Natural killer cell (primary cell): ENCODE measurements at regions not wholly inside any gene's neighbourhood (a gene's known extent, or its start where the extent isn't known, plus 50 kb on each side); places are given as distances from the start of the nearest gene placed in this dataset.

Experiments used
- ATAC-seq, 3 donors: fragments of 150-1000 bp in 2 of 3; fragments of 200-7000 bp in 1 of 3; cut with Tn5 transposase; 1 replicate in 1 of 3; 2 replicates in 2 of 3; pipeline ENCODE4 v1.10.0; 2021; ENCODE audit warnings: mild to moderate bottlenecking in 2 of 3, moderate library complexity in 2 of 3
- DNase-seq, 2 donors: peaks; one replicate each; pipeline versions ENCODE4 v3.0.0 to v3.0.0-alpha.2; 2013 to 2021; ENCODE audit warnings: mixed read lengths in 1 of 2
- H3K27ac ChIP-seq: one replicate; pipeline ENCODE4 v1.5.1; 2013; ENCODE audit warnings: mild to moderate bottlenecking, low read length
- H3K27me3 ChIP-seq: one replicate; pipeline ENCODE4 v1.6.1; 2013; ENCODE audit warnings: low read length; ENCODE audit not compliant: control insufficient read depth, insufficient read depth
- H3K36me3 ChIP-seq: one replicate; pipeline ENCODE4 v1.6.1; 2013; ENCODE audit warnings: low read length; ENCODE audit not compliant: control insufficient read depth, insufficient read depth
- H3K4me1 ChIP-seq: one replicate; pipeline ENCODE4 v1.6.1; 2013; ENCODE audit warnings: low read length; ENCODE audit not compliant: control insufficient read depth, insufficient read depth
- H3K4me3 ChIP-seq: one replicate; pipeline ENCODE4 v1.5.1; 2013; ENCODE audit warnings: low read length
- H3K9me3 ChIP-seq: one replicate; pipeline ENCODE4 v1.6.1; 2013; ENCODE audit warnings: low read length; ENCODE audit not compliant: control insufficient read depth, insufficient read depth
- H3K27ac Mint-ChIP-seq, 2 donors: one replicate each; pipeline ENCODE4 v1.8.0; 2022; ENCODE audit warnings: mild to moderate bottlenecking in 2 of 2, mixed read lengths in 2 of 2, moderate library complexity in 1 of 2
- H3K27me3 Mint-ChIP-seq, 2 donors: one replicate each; pipeline ENCODE4 v1.8.0; 2022; ENCODE audit warnings: low read depth in 2 of 2, mixed read lengths in 2 of 2
- H3K36me3 Mint-ChIP-seq: one replicate; pipeline ENCODE4 v1.8.0; 2022; ENCODE audit warnings: mixed read lengths
- H3K4me1 Mint-ChIP-seq, 2 donors: one replicate each; pipeline ENCODE4 v1.8.0; 2022; ENCODE audit warnings: mixed read lengths in 2 of 2
- H3K4me3 Mint-ChIP-seq: one replicate; pipeline ENCODE4 v1.8.0; 2022; ENCODE audit warnings: mild to moderate bottlenecking, moderate library complexity, mixed read lengths
- H3K9me3 Mint-ChIP-seq, 2 donors: one replicate each; pipeline ENCODE4 v1.8.0; 2022; ENCODE audit warnings: mixed read lengths in 2 of 2
- WGBS: methylation state at CpG from one replicate; pipeline ENCODE4 v1.1.7; 2013; ENCODE audit warnings: missing lambda C conversion rate; ENCODE audit not compliant: insufficient coverage; 5-methylcytosine and 5-hydroxymethylcytosine counted together
- intact Hi-C: fragments of 100-400 bp; cut with micrococcal nuclease; formaldehyde crosslinking; loops from one replicate; pipeline ENCODE4 v1.14.2; 2022
- TF ChIP-seq, protein P1 (sequence below): fragments of 200-600 bp; IDR thresholded peaks from one replicate; pipeline ENCODE4 v1.8.0; 2022; ENCODE audit warnings: antibody characterized with exemption

DNA sequence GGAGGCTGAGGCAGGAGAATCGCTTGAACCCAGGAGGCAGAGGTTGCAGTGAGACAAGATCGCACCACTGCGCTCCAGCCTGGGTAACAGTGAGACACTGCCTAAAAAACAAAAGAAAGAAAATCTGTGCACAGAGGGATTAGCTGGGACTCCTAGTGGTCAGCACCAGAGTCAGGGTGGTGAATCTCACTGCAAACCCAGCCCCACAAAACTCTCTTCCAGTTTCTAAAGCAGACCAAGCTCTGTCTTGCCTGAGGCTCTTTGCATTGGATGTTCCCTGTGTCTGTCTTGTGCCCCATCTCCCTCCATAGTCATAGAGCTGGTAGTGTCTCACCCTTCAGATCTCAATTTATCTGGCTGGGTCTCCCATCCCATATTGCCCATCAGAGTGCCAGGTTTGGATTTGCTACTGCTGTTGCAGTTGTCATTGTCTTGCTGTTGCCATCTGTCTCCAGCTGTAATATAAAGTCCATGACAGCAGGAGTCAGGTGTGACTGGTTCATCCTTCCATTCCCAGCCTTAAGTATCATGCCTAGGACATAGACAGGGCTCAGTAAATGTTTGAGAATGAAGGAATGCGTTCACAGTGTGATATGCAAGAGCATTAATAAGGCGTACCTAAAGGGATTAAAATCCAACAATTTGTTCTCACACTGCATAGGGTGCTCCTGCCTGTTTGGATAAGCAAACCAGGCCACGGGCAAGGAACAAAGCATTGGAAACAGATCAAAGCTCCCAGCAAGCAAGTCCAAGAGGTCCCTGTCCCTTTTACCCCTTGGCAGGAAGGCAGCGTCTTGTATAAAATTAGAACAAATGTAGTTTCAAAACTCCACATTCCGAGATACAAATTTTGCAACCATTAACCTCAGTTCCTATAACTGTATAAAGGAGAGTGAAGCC is 614.6 kb upstream of the CDH5 start:
- Mint-ChIP-seq H3K9me3 (no peaks in the 10 kb centered on the region), H3K36me3 (no peaks in the 10 kb centered on the region), H3K4me3 (no peak overlapping the region), H3K27me3 (peaks cover 12 to 28% of the 10 kb centered on the region in 2 donors), H3K27ac (no peak overlapping the region), H3K4me1 (no peaks in the 10 kb centered on the region)
- no peak for ATAC-seq
- WGBS: 86% methylated on average over 6 of the region's 8 CpGs
- no peaks in the 10 kb centered on the region for H3K27me3 ChIP-seq
- H3K27ac ChIP-seq: no peak overlapping the region
- no peaks in the 10 kb centered on the region for H3K4me1 ChIP-seq
- no peaks in the 10 kb centered on the region for H3K36me3 ChIP-seq
- intact Hi-C loops: no loop called here
- no peak overlapping the region for H3K4me3 ChIP-seq
- DNase-seq: no peak
- TF ChIP-seq, protein P1, sequence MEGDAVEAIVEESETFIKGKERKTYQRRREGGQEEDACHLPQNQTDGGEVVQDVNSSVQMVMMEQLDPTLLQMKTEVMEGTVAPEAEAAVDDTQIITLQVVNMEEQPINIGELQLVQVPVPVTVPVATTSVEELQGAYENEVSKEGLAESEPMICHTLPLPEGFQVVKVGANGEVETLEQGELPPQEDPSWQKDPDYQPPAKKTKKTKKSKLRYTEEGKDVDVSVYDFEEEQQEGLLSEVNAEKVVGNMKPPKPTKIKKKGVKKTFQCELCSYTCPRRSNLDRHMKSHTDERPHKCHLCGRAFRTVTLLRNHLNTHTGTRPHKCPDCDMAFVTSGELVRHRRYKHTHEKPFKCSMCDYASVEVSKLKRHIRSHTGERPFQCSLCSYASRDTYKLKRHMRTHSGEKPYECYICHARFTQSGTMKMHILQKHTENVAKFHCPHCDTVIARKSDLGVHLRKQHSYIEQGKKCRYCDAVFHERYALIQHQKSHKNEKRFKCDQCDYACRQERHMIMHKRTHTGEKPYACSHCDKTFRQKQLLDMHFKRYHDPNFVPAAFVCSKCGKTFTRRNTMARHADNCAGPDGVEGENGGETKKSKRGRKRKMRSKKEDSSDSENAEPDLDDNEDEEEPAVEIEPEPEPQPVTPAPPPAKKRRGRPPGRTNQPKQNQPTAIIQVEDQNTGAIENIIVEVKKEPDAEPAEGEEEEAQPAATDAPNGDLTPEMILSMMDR: no peak
- H3K9me3 ChIP-seq: no peaks in the 10 kb centered on the region

DNA sequence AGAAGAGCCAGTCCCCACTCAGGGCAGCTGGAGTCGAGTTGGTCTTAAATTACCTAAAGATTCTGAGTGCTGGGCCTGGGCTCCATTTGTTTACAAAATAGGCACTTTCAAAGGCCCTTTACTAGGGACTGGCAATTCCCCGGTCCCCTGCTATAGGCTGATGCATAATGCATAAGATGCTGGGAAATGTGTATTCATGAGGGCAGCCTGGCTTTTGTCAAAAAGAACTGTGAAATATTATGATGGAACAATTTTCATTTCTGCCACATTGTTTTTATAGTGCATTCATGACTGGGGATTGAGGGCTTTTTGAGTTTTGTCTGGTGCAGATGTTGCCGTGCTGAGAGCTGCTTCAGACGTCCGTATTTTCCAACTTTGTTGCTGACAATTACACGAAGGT is 617.0 kb upstream of the CDH5 start:
- H3K4me3 Mint-ChIP-seq: no peak overlapping the region
- H3K4me1 ChIP-seq: no peaks in the 10 kb centered on the region
- no peak for ATAC-seq
- H3K27me3 Mint-ChIP-seq: peaks cover 12 to 27% of the 10 kb centered on the region in 2 donors
- H3K27me3 ChIP-seq: no peaks in the 10 kb centered on the region
- intact Hi-C loops: no loop called here
- H3K4me1 Mint-ChIP-seq: no peaks in the 10 kb centered on the region
- WGBS: 46% methylated on average over 6 of the region's 6 CpGs
- no peaks in the 10 kb centered on the region for H3K9me3 ChIP-seq
- DNase-seq: no peak
- no peak overlapping the region for H3K27ac Mint-ChIP-seq
- TF ChIP-seq, protein P1: no peak
- H3K9me3 Mint-ChIP-seq: no peaks in the 10 kb centered on the region
- no peak overlapping the region for H3K27ac ChIP-seq
- H3K36me3 Mint-ChIP-seq: no peaks in the 10 kb centered on the region
- H3K4me3 ChIP-seq: no peak overlapping the region
- H3K36me3 ChIP-seq: no peaks in the 10 kb centered on the region

DNA sequence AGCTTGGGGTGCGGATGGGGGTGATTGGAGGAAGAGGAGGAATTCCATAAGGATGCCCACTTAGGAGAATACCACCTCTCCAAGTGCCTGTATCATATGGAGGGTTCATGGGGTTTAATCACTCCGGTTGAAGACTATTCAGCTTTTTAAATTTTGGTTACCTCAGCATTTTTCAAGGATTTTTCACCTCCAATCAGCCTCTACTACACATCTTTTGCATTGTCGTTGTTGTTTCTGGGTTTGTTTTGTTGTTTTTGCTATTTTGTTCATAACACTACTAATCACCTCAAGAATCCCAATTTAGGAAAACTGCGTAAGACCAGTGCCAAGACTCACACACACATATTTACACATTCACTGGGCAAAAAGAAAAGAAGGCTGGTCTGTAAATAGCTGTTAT is 619.5 kb upstream of the CDH5 start:
- H3K9me3 Mint-ChIP-seq: no peaks in the 10 kb centered on the region
- Histone ChIP-seq H3K27me3 (no peaks in the 10 kb centered on the region), H3K4me3 (no peak overlapping the region), H3K9me3 (no peaks in the 10 kb centered on the region), H3K27ac (no peak overlapping the region), H3K36me3 (no peaks in the 10 kb centered on the region), H3K4me1 (no peaks in the 10 kb centered on the region)
- intact Hi-C loops: no loop called here
- WGBS: no CpG with 5 or more reads among the region's 4 CpGs
- no peak for DNase-seq
- no peak overlapping the region for H3K27ac Mint-ChIP-seq
- no peak for ATAC-seq
- TF ChIP-seq, protein P1: no peak
- peaks cover 12 to 14% of the 10 kb centered on the region in 2 donors for H3K27me3 Mint-ChIP-seq
- no peaks in the 10 kb centered on the region for H3K4me1 Mint-ChIP-seq
- no peak overlapping the region for H3K4me3 Mint-ChIP-seq
- H3K36me3 Mint-ChIP-seq: no peaks in the 10 kb centered on the region
